Kidney (tissue), 13 donors: ENCODE measurements at regions not wholly inside any gene's neighbourhood (a gene's known extent, or its start where the extent isn't known, plus 50 kb on each side); places are given as distances from the start of the nearest gene placed in this dataset.

Experiments used
- DNase-seq, 5 donors: peaks; one replicate each; pipeline ENCODE4 v3.0.0-alpha.2; 2013 to 2020
- FAIRE-seq: peaks from 2 replicates; lab custom pipeline; 2012; peaks lifted over from hg19 to GRCh38; lab: Jason Lieb, UNC
- H3K27ac ChIP-seq, 2 donors: one replicate each; pipeline ENCODE4 v1.7.0; 2013; ENCODE audit warnings: low read depth in 2 of 2, low read length in 2 of 2, inconsistent platforms in 1 of 2
- H3K27me3 ChIP-seq: one replicate; pipeline ENCODE4 v1.7.1; 2013; ENCODE audit warnings: low read length, inconsistent platforms; ENCODE audit not compliant: control insufficient read depth, insufficient read depth
- H3K36me3 ChIP-seq, 3 donors: one replicate each; pipeline versions ENCODE4 v1.7.0 to v1.7.1; 2013; ENCODE audit warnings: low read length in 3 of 3, control low read depth in 1 of 3, inconsistent platforms in 1 of 3; ENCODE audit not compliant: insufficient read depth in 3 of 3, control insufficient read depth in 2 of 3
- H3K4me1 ChIP-seq, 3 donors: one replicate each; pipeline versions ENCODE4 v1.7.0 to v1.7.1; 2013; ENCODE audit warnings: low read length in 3 of 3, inconsistent platforms in 1 of 3, low read depth in 1 of 3; ENCODE audit not compliant: control insufficient read depth in 2 of 3, insufficient read depth in 2 of 3
- H3K4me3 ChIP-seq, 3 donors: one replicate each; pipeline versions ENCODE4 v1.7.0 to v1.8.1; 2013; ENCODE audit warnings: low read length in 3 of 3, control low read depth in 1 of 3, inconsistent platforms in 1 of 3
- H3K9ac ChIP-seq, 3 donors: one replicate each; pipeline versions ENCODE4 v1.7.0 to v1.7.1; 2013; ENCODE audit warnings: low read length in 3 of 3, control low read depth in 1 of 3, inconsistent platforms in 1 of 3
- H3K9me3 ChIP-seq, 3 donors: one replicate each; pipeline versions ENCODE4 v1.7.0 to v1.7.1; 2013; ENCODE audit warnings: low read length in 3 of 3, control low read depth in 1 of 3, inconsistent platforms in 1 of 3; ENCODE audit not compliant: control insufficient read depth in 2 of 3, insufficient read depth in 1 of 3
- CTCF ChIP-seq: IDR thresholded peaks from 3 replicates; pipeline ENCODE4 v1.5.1; 2012; ENCODE audit warnings: mild to moderate bottlenecking, moderate library complexity, borderline replicate concordance; ENCODE audit not compliant: insufficient read depth; ENCODE audit errors: extremely low read depth
- intact Hi-C: fragments of 100-400 bp; cut with DNase I; formaldehyde crosslinking; loops from one replicate; pipeline ENCODE4 v1.11.1; 2022
- donor health status: control.
- donor health status: control.
- donor health status: control.
- donor health status: control.
- donor health status: control.
- donor health status: DM: yes; HTN: yes; CAD: no.
- donor health status: Normal renal cell carcinoma (clear cell type).

DNA sequence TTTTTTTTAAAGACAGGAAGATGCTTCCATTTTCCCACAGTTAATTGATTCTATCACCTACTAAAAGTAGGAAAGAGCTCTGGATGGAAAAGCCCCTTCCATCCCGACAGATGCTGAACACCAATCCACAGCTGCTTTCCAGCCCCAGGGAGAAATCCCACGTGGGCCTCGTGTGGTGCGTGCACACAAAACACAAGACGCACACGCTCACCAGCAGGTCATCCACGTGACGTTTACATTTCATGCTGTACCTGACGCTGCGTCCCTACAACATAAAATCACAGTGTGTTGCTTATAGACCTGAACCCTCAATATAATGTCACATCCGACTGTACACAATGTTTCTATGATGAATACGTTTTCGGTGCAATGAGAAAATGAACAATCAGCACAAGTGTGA, 50.2 kb upstream of the DACT2 start:
- intact Hi-C loops, result loop anchor here (10.0 kb wide), 1 partner anchor 515 kb away; no protein-coding TSS in a partner anchor
- DNase-seq (peak in 1 of 5 donors; percentile 33), FAIRE-seq (no peak)
- Histone ChIP-seq H3K4me3 (no peak overlapping the region), H3K36me3 (no peaks in the 10 kb centered on the region), H3K4me1 (no peaks in the 10 kb centered on the region), H3K9me3 (no peaks in the 10 kb centered on the region), H3K27ac (no peak overlapping the region), H3K27me3 (no peaks in the 10 kb centered on the region), H3K9ac (no peak overlapping the region)
- TF ChIP-seq CTCF, result no peak

DNA sequence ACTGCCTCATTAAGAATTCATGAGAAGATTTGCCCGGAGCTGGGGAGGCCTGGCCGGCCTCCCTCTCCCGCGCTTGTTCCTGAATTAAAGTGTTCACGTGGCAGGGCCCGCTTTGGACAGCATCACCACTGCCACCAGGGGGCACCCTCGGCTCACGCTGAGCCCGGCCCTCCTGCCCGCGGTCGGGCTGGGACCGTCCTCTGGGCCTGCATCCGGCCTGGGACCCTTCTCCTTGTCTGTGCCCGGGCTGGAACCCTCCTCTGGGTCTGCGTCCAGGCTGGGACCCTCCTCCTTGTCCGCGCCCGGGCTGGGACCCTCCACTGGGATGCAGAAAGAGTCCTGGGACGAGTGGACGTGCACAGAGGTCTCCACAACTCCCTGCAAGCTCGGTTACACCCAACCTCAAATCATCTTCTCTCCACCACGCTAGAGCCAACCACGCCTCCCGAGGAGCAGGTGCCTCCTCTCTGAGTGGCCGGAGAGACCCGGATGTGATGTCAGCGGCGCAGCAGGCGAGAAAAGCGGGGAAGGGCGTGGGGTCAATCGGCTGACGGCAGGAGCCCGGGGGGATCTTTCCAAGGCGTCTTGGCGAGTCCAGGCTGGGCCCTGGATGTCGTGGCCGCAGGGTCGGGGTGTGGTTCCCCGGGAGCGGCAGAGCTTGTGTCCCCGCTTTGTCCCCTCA, 50.9 kb upstream of the DACT2 start:
- FAIRE-seq (no peak), DNase-seq (peak; percentile 79 to 89 (median 82))
- peak; percentile 84 for TF ChIP-seq CTCF
- Histone ChIP-seq H3K4me3 (no peak overlapping the region), H3K9ac (no peak overlapping the region), H3K9me3 (no peaks in the 10 kb centered on the region), H3K4me1 (no peaks in the 10 kb centered on the region), H3K27me3 (no peaks in the 10 kb centered on the region), H3K27ac (no peak overlapping the region), H3K36me3 (no peaks in the 10 kb centered on the region)
- intact Hi-C loops, result loop anchor here (10.0 kb wide), 1 partner anchor 514 kb away; no protein-coding TSS in a partner anchor

DNA sequence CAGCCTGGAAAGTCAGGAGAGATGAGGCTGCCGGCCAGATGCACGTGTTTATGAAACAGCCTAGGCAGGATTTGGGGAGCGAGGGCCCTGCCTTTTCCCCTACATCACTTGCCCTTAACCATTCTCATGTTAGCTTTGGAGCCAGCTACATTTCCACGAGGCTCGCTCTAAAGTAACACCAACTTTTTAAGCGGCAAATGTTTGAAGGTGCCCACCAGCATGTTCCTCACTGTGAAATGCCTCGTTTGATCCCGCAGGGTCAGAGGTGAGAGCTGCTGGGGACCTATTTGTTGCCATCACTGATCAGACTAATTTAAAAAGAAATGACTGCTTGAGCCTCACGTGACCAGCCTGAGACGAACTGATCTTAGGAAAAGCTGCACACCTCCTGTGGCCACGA, 51.6 kb upstream of the DACT2 start:
- Histone ChIP-seq H3K9ac (no peak overlapping the region), H3K4me1 (no peaks in the 10 kb centered on the region), H3K27me3 (no peaks in the 10 kb centered on the region), H3K36me3 (no peaks in the 10 kb centered on the region), H3K27ac (no peak overlapping the region), H3K4me3 (no peak overlapping the region), H3K9me3 (no peaks in the 10 kb centered on the region)
- DNase-seq (peak in 1 of 5 donors; percentile 17), FAIRE-seq (no peak)
- no peak for TF ChIP-seq CTCF
- intact Hi-C loops, result loop anchor here (10.0 kb wide), 1 partner anchor 514 kb away; no protein-coding TSS in a partner anchor
